Breast epithelium (tissue), 4 donors: ENCODE measurements at regions not wholly inside any gene's neighbourhood (a gene's known extent, or its start where the extent isn't known, plus 50 kb on each side); places are given as distances from the start of the nearest gene placed in this dataset.

Source experiments
- DNase-seq, 2 donors: peaks; one replicate each; pipeline ENCODE4 v3.0.0-alpha.2; 2019; ENCODE audit warnings: low spot score in 2 of 2
- H3K27ac ChIP-seq, 2 donors: fragments of 200-600 bp; sonication (generic) in 1 of 2; one replicate each; pipeline ENCODE4 v1.5.1; 2016 to 2019; ENCODE audit warnings: mild to moderate bottlenecking in 1 of 2
- H3K27me3 ChIP-seq, 2 donors: fragments of 200-600 bp; sonication (generic) in 1 of 2; one replicate each; pipeline versions ENCODE4 v1.5.1 to v1.6.0; 2017 to 2019; ENCODE audit warnings: control low read depth in 1 of 2, mild to moderate bottlenecking in 1 of 2
- H3K36me3 ChIP-seq: fragments of 200-600 bp; one replicate; pipeline ENCODE4 v1.5.1; 2019
- H3K4me1 ChIP-seq, 2 donors: fragments of 200-600 bp; sonication (generic); one replicate each; pipeline ENCODE4 v1.5.1; 2016 to 2019; ENCODE audit warnings: control low read depth in 1 of 2
- H3K4me3 ChIP-seq, 3 donors: fragments of 200-600 bp; sonication (generic); 1 replicate in 2 of 3; 2 replicates in 1 of 3; pipeline ENCODE4 v1.5.1; 2016 to 2019; ENCODE audit warnings: mild to moderate bottlenecking in 3 of 3, moderate library complexity in 2 of 3
- H3K9me3 ChIP-seq, 2 donors: fragments of 200-600 bp; sonication (generic) in 1 of 2; one replicate each; pipeline ENCODE4 v1.5.1; 2016 to 2019; ENCODE audit warnings: control low read depth in 1 of 2
- CTCF ChIP-seq, 3 donors: fragments of 450-650 bp; IDR thresholded peaks; one replicate each; pipeline ENCODE4 v1.5.1; 2016 to 2017; ENCODE audit warnings: antibody characterized with exemption in 3 of 3, mild to moderate bottlenecking in 3 of 3, moderate library complexity in 3 of 3
- POLR2A ChIP-seq: fragments of 450-650 bp; IDR thresholded peaks from one replicate; pipeline ENCODE4 v1.6.1; 2016; ENCODE audit warnings: antibody characterized with exemption, mild to moderate bottlenecking, moderate library complexity
- POLR2AphosphoS5 ChIP-seq, 3 donors: sonication (generic); formaldehyde crosslinking; IDR thresholded peaks; one replicate each; pipeline ENCODE4 v1.6.1; 2017; ENCODE audit warnings: antibody characterized with exemption in 3 of 3
- intact Hi-C: fragments of 100-400 bp; cut with DNase I; formaldehyde crosslinking; loops from one replicate; pipeline ENCODE4 v1.15.1; 2023; ENCODE audit warnings: low total_unique reads

GRCh38 chr2:180291552-180292421 lies 284.7 kb upstream of the CWC22 start:
- TF ChIP-seq POLR2AphosphoS5 (IDR thresholded peaks at IDR 0.05) (no peak), POLR2A (no peak), CTCF (IDR thresholded peaks at IDR 0.05) (no peak)
- Histone ChIP-seq H3K27me3 (no peaks in the 10 kb centered on the region), H3K9me3 (no peaks in the 10 kb centered on the region), H3K4me3 (no peak overlapping the region), H3K36me3 (no peaks in the 10 kb centered on the region), H3K27ac (no peak overlapping the region), H3K4me1 (no peaks in the 10 kb centered on the region)
- intact Hi-C loops: no loop called here
- no peak for DNase-seq

GRCh38 chr2:180291060-180291459 lies 284.0 kb upstream of the CWC22 start:
- H3K9me3 ChIP-seq: no peaks in the 10 kb centered on the region
- no peak overlapping the region for H3K27ac ChIP-seq
- no peak for DNase-seq
- H3K36me3 ChIP-seq: no peaks in the 10 kb centered on the region
- intact Hi-C loops: no loop called here
- no peak overlapping the region for H3K4me3 ChIP-seq
- no peaks in the 10 kb centered on the region for H3K4me1 ChIP-seq
- H3K27me3 ChIP-seq: no peaks in the 10 kb centered on the region
- no peak for TF ChIP-seq POLR2A
- no peak for TF ChIP-seq CTCF (IDR thresholded peaks at IDR 0.05)
- TF ChIP-seq POLR2AphosphoS5 (IDR thresholded peaks at IDR 0.05): no peak

GRCh38 chr2:180289627-180290026 lies 282.5 kb upstream of the CWC22 start:
- TF ChIP-seq POLR2AphosphoS5 (IDR thresholded peaks at IDR 0.05) (no peak), POLR2A (no peak), CTCF (IDR thresholded peaks at IDR 0.05) (no peak)
- Histone ChIP-seq H3K9me3 (no peaks in the 10 kb centered on the region), H3K27me3 (no peaks in the 10 kb centered on the region), H3K36me3 (no peaks in the 10 kb centered on the region), H3K4me1 (no peaks in the 10 kb centered on the region), H3K4me3 (no peak overlapping the region), H3K27ac (no peak overlapping the region)
- no peak for DNase-seq
- intact Hi-C loops: no loop called here

- no peaks in the 10 kb centered on the region for H3K4me1 ChIP-seq
- no peak for TF ChIP-seq POLR2AphosphoS5 (IDR thresholded peaks at IDR 0.05)
- TF ChIP-seq CTCF (IDR thresholded peaks at IDR 0.05): no peak
- TF ChIP-seq POLR2A: no peak
- intact Hi-C loops: no loop called here
- no peaks in the 10 kb centered on the region for H3K36me3 ChIP-seq
- DNase-seq: no peak
- H3K27ac ChIP-seq: no peak overlapping the region
- no peaks in the 10 kb centered on the region for H3K9me3 ChIP-seq
- H3K4me3 ChIP-seq: no peak overlapping the region
- no peaks in the 10 kb centered on the region for H3K27me3 ChIP-seq
Measured at GRCh38 chr2:180279581-180279980, 272.5 kb upstream of the CWC22 start.

GRCh38 chr2:180276733-180277132 lies 269.6 kb upstream of the CWC22 start:
- DNase-seq: no peak
- H3K27ac ChIP-seq: no peak overlapping the region
- intact Hi-C loops: no loop called here
- no peak overlapping the region for H3K4me3 ChIP-seq
- H3K4me1 ChIP-seq: no peaks in the 10 kb centered on the region
- H3K36me3 ChIP-seq: no peaks in the 10 kb centered on the region
- no peaks in the 10 kb centered on the region for H3K9me3 ChIP-seq
- TF ChIP-seq POLR2AphosphoS5 (IDR thresholded peaks at IDR 0.05) (no peak), CTCF (IDR thresholded peaks at IDR 0.05) (no peak), POLR2A (no peak)
- no peaks in the 10 kb centered on the region for H3K27me3 ChIP-seq
